KMS-11 (cell line): ENCODE measurements at regions not wholly inside any gene's neighbourhood (a gene's known extent, or its start where the extent isn't known, plus 50 kb on each side); places are given as distances from the start of the nearest gene placed in this dataset.

Experiments used
- H2AFZ ChIP-seq: fragments of 200-600 bp; sonication (generic); 2 replicates; pipeline ENCODE4 v1.6.1; 2016; ENCODE audit warnings: antibody characterized with exemption, mixed run types, low read depth
- H3K27ac ChIP-seq: fragments of 200-600 bp; sonication (generic); 2 replicates; pipeline ENCODE4 v1.6.1; 2016; ENCODE audit warnings: mild to moderate bottlenecking, mixed run types
- H3K27me3 ChIP-seq: fragments of 200-600 bp; sonication (generic); 2 replicates; pipeline ENCODE4 v1.6.1; 2017; ENCODE audit warnings: mild to moderate bottlenecking, low read depth, mixed run types, moderate library complexity; ENCODE audit not compliant: insufficient read depth
- H3K36me3 ChIP-seq: fragments of 200-600 bp; sonication (generic); 2 replicates; pipeline ENCODE4 v1.6.1; 2017; ENCODE audit warnings: mild to moderate bottlenecking, mixed run types; ENCODE audit not compliant: insufficient read depth
- H3K4me1 ChIP-seq: fragments of 200-600 bp; sonication (generic); 2 replicates; pipeline ENCODE4 v1.6.1; 2016; ENCODE audit warnings: mild to moderate bottlenecking, low read depth, mixed run types; ENCODE audit not compliant: poor library complexity, severe bottlenecking
- H3K4me2 ChIP-seq: fragments of 200-600 bp; sonication (generic); 2 replicates; pipeline ENCODE4 v1.7.0; 2016; ENCODE audit warnings: mild to moderate bottlenecking, mixed run types
- H3K4me3 ChIP-seq: fragments of 200-600 bp; sonication (generic); IDR thresholded peaks from 2 replicates; pipeline ENCODE4 v1.6.1; 2017; ENCODE audit warnings: low read depth, low read length, mixed read lengths; ENCODE audit not compliant: insufficient read depth
- H3K79me2 ChIP-seq: fragments of 200-600 bp; sonication (generic); 2 replicates; pipeline ENCODE4 v1.6.1; 2016; ENCODE audit warnings: low read depth, mixed run types; ENCODE audit not compliant: insufficient read depth
- H3K9ac ChIP-seq: fragments of 200-600 bp; sonication (generic); 2 replicates; pipeline ENCODE4 v1.6.1; 2016; ENCODE audit warnings: mild to moderate bottlenecking, mixed run types
- H4K20me1 ChIP-seq: fragments of 200-600 bp; sonication (generic); 2 replicates; pipeline ENCODE4 v1.6.1; 2016; ENCODE audit warnings: mild to moderate bottlenecking, mixed run types; ENCODE audit not compliant: insufficient read depth
- TF ChIP-seq, protein P1 (sequence below): fragments of 200-600 bp; sonication (generic); conservative IDR thresholded peaks from 2 replicates; pipeline ENCODE4 v1.6.1; 2017; ENCODE audit warnings: low read depth, mild to moderate bottlenecking, antibody characterized with exemption, low read length, moderate library complexity, mixed read lengths

DNA sequence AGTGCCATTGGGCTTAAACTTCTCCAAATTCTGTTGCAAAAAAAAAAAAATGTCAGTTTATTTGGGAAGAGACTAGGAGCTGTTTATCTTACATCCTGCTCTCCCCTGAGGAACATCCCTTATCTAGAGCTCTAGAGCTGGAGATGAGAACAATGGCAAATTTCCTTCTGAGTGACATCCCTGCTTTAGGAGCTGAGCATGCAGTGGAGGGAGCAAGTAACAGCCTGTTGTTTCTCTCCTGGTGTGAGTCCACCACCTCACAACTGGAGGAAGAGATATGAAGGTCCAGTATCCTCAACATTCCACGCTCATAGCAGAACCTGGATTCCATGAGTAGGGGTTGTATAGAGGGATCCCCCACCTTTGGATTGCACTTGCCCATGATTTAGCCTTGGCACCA lies 676.4 kb downstream of the PCDH18 start:
- H3K4me3 ChIP-seq, result no peak overlapping the region
- H2AFZ ChIP-seq, result no peak overlapping the region
- H3K27ac ChIP-seq, result no peak overlapping the region
- no peak overlapping the region for H3K9ac ChIP-seq
- no peaks in the 10 kb centered on the region for H3K27me3 ChIP-seq
- TF ChIP-seq, protein P1, sequence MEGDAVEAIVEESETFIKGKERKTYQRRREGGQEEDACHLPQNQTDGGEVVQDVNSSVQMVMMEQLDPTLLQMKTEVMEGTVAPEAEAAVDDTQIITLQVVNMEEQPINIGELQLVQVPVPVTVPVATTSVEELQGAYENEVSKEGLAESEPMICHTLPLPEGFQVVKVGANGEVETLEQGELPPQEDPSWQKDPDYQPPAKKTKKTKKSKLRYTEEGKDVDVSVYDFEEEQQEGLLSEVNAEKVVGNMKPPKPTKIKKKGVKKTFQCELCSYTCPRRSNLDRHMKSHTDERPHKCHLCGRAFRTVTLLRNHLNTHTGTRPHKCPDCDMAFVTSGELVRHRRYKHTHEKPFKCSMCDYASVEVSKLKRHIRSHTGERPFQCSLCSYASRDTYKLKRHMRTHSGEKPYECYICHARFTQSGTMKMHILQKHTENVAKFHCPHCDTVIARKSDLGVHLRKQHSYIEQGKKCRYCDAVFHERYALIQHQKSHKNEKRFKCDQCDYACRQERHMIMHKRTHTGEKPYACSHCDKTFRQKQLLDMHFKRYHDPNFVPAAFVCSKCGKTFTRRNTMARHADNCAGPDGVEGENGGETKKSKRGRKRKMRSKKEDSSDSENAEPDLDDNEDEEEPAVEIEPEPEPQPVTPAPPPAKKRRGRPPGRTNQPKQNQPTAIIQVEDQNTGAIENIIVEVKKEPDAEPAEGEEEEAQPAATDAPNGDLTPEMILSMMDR, result no peak
- H3K79me2 ChIP-seq, result no peaks in the 10 kb centered on the region
- H3K36me3 ChIP-seq, result no peaks in the 10 kb centered on the region
- no peaks in the 10 kb centered on the region for H4K20me1 ChIP-seq
- H3K4me1 ChIP-seq, result no peaks in the 10 kb centered on the region
- no peak overlapping the region for H3K4me2 ChIP-seq

DNA sequence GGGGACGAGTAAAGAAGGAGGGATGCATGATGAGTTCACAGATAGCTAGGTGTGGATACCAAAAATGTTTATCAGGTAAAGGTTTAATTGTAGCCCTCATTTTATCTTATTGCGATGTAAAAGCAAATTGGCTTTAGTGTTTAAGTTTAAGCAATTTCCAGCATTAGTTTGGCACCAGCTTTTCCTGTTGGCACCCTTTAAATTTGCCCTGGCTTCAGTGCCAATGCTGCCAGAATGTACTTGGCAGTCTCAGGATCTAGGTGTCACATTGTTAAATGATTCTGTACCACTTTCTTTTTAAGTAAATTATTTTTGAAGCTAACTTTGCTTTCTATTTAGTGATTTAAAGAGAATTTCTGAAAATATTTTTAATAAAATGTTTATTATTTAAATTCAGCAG lies 681.8 kb downstream of the PCDH18 start:
- no peaks in the 10 kb centered on the region for H3K27me3 ChIP-seq
- no peaks in the 10 kb centered on the region for H3K36me3 ChIP-seq
- H3K27ac ChIP-seq, result no peak overlapping the region
- H3K4me1 ChIP-seq, result no peaks in the 10 kb centered on the region
- no peak overlapping the region for H3K4me3 ChIP-seq
- H3K79me2 ChIP-seq, result no peaks in the 10 kb centered on the region
- no peak overlapping the region for H3K4me2 ChIP-seq
- no peaks in the 10 kb centered on the region for H4K20me1 ChIP-seq
- H2AFZ ChIP-seq, result no peak overlapping the region
- TF ChIP-seq, protein P1, result no peak
- H3K9ac ChIP-seq, result no peak overlapping the region

DNA sequence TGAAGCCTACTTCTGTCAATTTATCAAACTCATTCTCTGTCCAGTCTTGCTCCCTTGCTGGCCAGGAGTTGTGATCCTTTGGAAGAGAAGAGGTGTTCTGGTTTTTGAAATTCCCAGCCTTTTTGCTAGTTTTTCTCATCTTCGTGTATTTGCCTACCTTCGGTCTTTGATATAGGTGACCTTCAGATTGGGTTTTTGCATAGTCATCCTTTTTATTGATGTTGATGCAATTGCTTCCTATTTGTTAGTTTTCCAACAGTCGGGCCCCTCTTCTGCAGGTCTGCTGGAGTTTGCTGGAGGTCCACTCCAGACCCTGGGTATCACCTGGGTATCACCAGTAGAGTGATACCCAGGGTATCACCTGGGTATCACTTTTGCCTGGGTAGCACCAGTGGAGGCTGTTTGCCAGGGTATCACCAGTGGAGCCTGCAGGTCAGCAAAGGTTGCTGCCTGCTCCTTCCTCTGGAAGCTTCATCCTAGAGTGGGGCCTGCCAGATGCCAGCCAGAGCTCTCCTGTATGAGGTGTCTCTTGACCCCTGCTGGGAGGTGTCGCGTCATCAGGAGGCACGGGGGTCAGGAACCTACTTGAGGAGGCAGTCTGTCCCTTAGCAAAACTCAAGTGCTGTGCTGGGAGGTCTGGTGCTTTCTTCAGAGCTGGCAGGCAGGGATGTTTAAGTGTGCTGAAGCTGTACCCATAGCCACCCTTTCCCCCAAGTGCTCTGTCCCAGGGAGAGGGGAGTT lies 684.2 kb downstream of the PCDH18 start:
- Histone ChIP-seq H3K27ac (no peak overlapping the region), H3K36me3 (no peaks in the 10 kb centered on the region), H3K4me3 (no peak overlapping the region), H2AFZ (no peak overlapping the region), H3K27me3 (no peaks in the 10 kb centered on the region), H4K20me1 (no peaks in the 10 kb centered on the region), H3K79me2 (no peaks in the 10 kb centered on the region), H3K4me2 (no peak overlapping the region), H3K9ac (no peak overlapping the region), H3K4me1 (no peaks in the 10 kb centered on the region)
- TF ChIP-seq, protein P1, result no peak

DNA sequence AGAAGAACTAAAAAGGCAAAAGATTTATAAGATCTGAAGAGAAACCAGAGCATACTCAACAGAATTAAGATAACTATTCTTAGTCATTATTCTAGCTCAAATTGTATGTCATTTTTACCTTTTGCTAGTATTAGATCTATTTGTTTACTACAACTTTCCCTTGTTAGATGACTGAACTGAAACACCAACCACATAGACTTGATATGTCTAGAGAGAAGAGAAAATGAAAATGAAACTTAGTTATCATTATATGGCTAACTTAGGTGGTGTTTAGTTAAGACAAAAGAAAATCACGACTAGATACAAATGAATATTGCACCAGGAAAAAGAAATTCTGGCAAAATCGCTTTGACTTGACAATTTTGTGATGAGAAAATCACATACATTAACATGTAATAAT lies 690.8 kb downstream of the PCDH18 start:
- H2AFZ ChIP-seq, result no peak overlapping the region
- no peaks in the 10 kb centered on the region for H4K20me1 ChIP-seq
- H3K4me2 ChIP-seq, result peak overlapping the region; percentile 2; the same call in 1 of the 2 replicates

More for the DNA sequence above, 690.8 kb downstream of the PCDH18 start:
- TF ChIP-seq, protein P1, result no peak
- Histone ChIP-seq H3K27me3 (no peaks in the 10 kb centered on the region), H3K4me3 (no peak overlapping the region), H3K4me1 (peaks cover 7% of the 10 kb centered on the region), H3K36me3 (no peaks in the 10 kb centered on the region), H3K9ac (no peak overlapping the region), H3K79me2 (no peaks in the 10 kb centered on the region), H3K27ac (no peak overlapping the region)
